ENCODE measurements at regions not wholly inside any gene's neighbourhood (a gene's known extent, or its start where the extent isn't known, plus 50 kb on each side); places are given as distances from the start of the nearest gene placed in this dataset.

DNA sequence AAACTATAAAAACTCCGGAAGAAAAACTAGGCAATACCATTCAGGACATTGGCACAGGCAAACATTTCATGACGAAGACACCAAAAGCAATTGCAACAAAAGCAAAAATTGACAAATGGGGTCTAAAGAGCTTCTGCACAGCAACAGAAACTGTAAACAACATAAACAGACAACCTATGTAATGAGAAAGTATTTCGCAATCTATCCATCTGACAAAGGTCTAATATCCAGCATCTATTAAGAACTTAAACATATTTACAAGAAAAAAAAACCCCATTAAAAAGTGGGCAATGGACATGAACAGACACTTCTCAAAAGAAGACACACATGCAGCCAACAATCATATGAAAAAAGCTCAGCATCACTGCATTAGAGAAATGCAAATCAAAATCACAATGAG is 498.6 kb downstream of the HINT1 start (continued):
- TF ChIP-seq, protein P1, sequence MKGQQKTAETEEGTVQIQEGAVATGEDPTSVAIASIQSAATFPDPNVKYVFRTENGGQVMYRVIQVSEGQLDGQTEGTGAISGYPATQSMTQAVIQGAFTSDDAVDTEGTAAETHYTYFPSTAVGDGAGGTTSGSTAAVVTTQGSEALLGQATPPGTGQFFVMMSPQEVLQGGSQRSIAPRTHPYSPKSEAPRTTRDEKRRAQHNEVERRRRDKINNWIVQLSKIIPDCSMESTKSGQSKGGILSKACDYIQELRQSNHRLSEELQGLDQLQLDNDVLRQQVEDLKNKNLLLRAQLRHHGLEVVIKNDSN (IDR thresholded peaks at IDR 0.05; ENCODE audit: borderline replicate concordance, extremely low read length, insufficient read depth, low read depth, low read length): no peak

DNA sequence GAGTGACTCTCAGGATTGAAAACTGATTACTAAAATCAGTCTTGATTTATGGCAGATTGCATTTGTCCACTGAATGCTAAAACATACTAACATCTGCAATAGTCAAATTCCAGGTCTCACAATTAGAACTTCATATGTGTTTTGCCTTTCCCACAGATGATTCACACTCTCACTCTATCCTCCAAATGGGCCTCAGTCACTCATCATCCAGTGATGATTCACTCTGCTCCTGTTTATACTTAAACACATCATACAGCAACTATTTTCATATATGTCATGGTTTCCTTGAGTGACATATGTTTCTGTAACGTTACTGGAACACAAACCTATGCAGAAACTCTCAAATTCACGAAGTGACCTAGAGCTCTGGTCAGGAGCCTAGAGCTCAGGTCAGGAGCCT is 512.9 kb downstream of the HINT1 start:
- Histone ChIP-seq H3K9me3 (replicated peaks; ENCODE audit: control insufficient read depth, insufficient read depth, low read length) (no peaks in the 10 kb centered on the region), H3K27me3 (replicated peaks in 1 of 2; ENCODE audit: control insufficient read depth in 2 of 2, insufficient read depth in 2 of 2, low read length in 1 of 2) (no peaks in the 10 kb centered on the region), H3K36me3 (ENCODE audit: control insufficient read depth in 2 of 2, insufficient read depth in 2 of 2, low read length in 1 of 2) (no peaks in the 10 kb centered on the region), H4K20me1 (ENCODE audit: control insufficient read depth, insufficient read depth) (no peaks in the 10 kb centered on the region), H3K4me1 (ENCODE audit: control insufficient read depth, insufficient read depth, low read length) (no peaks in the 10 kb centered on the region), H2AFZ (ENCODE audit: control insufficient read depth, low read depth, low read length) (no peak overlapping the region), H3K4me3 (no peak overlapping the region), H3K9ac (ENCODE audit: control insufficient read depth, insufficient read depth, low read length) (no peak overlapping the region), H3K79me2 (ENCODE audit: control insufficient read depth, insufficient read depth, low read length) (no peaks in the 10 kb centered on the region), H3K4me2 (ENCODE audit: control insufficient read depth, insufficient read depth) (no peak overlapping the region), H3K27ac (ENCODE audit: control insufficient read depth, insufficient read depth) (no peak overlapping the region)
- intact Hi-C loops (cut with micrococcal nuclease; ENCODE audit: unreplicated experiment): no loop called here
- no peak for DNase-seq (ENCODE audit: low read depth, low spot score)
- CTCF ChIA-PET: no interaction called here
- SMC1A ChIA-PET (ENCODE audit: uncharacterized antibody, unreplicated experiment): interaction anchor here (0.6 kb wide), 1 partner anchor 517 kb away, joined by 3 read pairs; no protein-coding TSS in a partner anchor
- no peak for TF ChIP-seq ZNF592 (IDR thresholded peaks at IDR 0.05)
- no peak for TF ChIP-seq WRNIP1 (IDR thresholded peaks at IDR 0.05; ENCODE audit: borderline replicate concordance, low read depth, low read length)
- no peak for TF ChIP-seq KDM1A (IDR thresholded peaks at IDR 0.05; ENCODE audit: borderline replicate concordance)
- BruUV-seq (replicated peaks): no TSS peak
- FAIRE-seq: no peak
- POLR2A ChIA-PET: no interaction called here
- RAD21 ChIA-PET (ENCODE audit: unreplicated experiment): no interaction called here
- in situ Hi-C loops (cut with MboI): no loop called here
- WGBS (ENCODE audit: insufficient coverage, insufficient replicate concordance, low lambda C conversion rate, missing lambda C conversion rate): 0% methylated on average over 2 of the region's 2 CpGs
- ATAC-seq: no peak
